ENCODE measurements at regions not wholly inside any gene's neighbourhood (a gene's known extent, or its start where the extent isn't known, plus 50 kb on each side); places are given as distances from the start of the nearest gene placed in this dataset.

- TF ChIP-seq, protein P1, sequence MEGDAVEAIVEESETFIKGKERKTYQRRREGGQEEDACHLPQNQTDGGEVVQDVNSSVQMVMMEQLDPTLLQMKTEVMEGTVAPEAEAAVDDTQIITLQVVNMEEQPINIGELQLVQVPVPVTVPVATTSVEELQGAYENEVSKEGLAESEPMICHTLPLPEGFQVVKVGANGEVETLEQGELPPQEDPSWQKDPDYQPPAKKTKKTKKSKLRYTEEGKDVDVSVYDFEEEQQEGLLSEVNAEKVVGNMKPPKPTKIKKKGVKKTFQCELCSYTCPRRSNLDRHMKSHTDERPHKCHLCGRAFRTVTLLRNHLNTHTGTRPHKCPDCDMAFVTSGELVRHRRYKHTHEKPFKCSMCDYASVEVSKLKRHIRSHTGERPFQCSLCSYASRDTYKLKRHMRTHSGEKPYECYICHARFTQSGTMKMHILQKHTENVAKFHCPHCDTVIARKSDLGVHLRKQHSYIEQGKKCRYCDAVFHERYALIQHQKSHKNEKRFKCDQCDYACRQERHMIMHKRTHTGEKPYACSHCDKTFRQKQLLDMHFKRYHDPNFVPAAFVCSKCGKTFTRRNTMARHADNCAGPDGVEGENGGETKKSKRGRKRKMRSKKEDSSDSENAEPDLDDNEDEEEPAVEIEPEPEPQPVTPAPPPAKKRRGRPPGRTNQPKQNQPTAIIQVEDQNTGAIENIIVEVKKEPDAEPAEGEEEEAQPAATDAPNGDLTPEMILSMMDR (IDR thresholded peaks at IDR 0.05): no peak
- no peak for TF ChIP-seq POLR2A (IDR thresholded peaks at IDR 0.05)
Measured at GRCh38 chr2:56816666-56817065, 632.9 kb downstream of the CCDC85A start.

Measured in esophagus squamous epithelium (tissue), 4 donors.